ENCODE measurements at regions not wholly inside any gene's neighbourhood (a gene's known extent, or its start where the extent isn't known, plus 50 kb on each side); places are given as distances from the start of the nearest gene placed in this dataset.

DNA sequence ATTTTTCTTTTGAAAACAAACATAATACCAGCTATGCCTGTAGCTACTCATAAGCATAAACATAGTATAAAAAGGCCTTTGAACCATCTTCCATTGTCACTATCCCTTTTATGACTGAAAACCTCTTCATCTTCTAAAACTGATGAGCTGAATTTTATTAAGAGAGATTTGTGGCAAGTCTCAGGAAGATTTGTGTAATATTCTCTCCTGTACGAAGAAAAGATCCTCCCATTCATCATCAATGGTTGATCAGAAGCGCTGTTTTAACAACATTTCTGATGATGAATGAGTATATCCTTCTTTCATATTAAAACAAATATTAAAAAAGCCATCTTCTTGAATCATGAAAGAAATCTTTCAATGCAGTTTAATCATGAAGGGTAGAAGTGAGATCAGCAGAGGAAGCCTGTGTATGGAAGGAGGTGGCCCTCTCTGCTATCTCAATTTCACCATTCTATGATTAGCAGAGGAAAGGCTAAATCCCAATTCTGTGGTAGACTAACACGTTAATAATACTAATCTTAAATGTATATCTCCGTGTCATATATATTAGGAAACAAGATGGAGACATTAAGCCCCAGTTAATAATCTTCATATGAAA is 430.2 kb downstream of the FRK start:
- H3K27me3 Mint-ChIP-seq (ENCODE audit: low read depth in 3 of 3): no peaks in the 10 kb centered on the region
- TF ChIP-seq, protein P1, sequence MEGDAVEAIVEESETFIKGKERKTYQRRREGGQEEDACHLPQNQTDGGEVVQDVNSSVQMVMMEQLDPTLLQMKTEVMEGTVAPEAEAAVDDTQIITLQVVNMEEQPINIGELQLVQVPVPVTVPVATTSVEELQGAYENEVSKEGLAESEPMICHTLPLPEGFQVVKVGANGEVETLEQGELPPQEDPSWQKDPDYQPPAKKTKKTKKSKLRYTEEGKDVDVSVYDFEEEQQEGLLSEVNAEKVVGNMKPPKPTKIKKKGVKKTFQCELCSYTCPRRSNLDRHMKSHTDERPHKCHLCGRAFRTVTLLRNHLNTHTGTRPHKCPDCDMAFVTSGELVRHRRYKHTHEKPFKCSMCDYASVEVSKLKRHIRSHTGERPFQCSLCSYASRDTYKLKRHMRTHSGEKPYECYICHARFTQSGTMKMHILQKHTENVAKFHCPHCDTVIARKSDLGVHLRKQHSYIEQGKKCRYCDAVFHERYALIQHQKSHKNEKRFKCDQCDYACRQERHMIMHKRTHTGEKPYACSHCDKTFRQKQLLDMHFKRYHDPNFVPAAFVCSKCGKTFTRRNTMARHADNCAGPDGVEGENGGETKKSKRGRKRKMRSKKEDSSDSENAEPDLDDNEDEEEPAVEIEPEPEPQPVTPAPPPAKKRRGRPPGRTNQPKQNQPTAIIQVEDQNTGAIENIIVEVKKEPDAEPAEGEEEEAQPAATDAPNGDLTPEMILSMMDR (IDR thresholded peaks at IDR 0.05): no peak
- H4K20me1 ChIP-seq (ENCODE audit: insufficient read depth, low read length): no peaks in the 10 kb centered on the region
- no peak overlapping the region for H3K9ac ChIP-seq (ENCODE audit: insufficient read depth, low read length, poor library complexity, severe bottlenecking)
- no peak overlapping the region for H3K27ac ChIP-seq (ENCODE audit: low read depth in 1 of 2, low read length in 2 of 2)
- no peaks in the 10 kb centered on the region for H3K27me3 ChIP-seq (ENCODE audit: control insufficient read depth in 2 of 2, insufficient read depth in 2 of 2, low read length in 2 of 2)
- H3K36me3 Mint-ChIP-seq: no peaks in the 10 kb centered on the region
- no peak overlapping the region for H3K4me3 ChIP-seq (replicated peaks in 1 of 3; ENCODE audit: low read depth in 2 of 3, low read length in 3 of 3)
- no peaks in the 10 kb centered on the region for H3K4me1 ChIP-seq (ENCODE audit: control insufficient read depth in 1 of 2, insufficient read depth in 2 of 2, low read length in 2 of 2)
- H3K36me3 ChIP-seq (replicated peaks in 1 of 2; ENCODE audit: control insufficient read depth in 1 of 2, insufficient read depth in 2 of 2, low read length in 2 of 2): no peaks in the 10 kb centered on the region
- no peaks in the 10 kb centered on the region for H3K79me2 ChIP-seq (ENCODE audit: insufficient read depth, low read length)
- WGBS (ENCODE audit: insufficient coverage): no CpG with 5 or more reads among the region's 4 CpGs
- H3K4me3 Mint-ChIP-seq: no peak overlapping the region
- intact Hi-C loops (cut with micrococcal nuclease): no loop called here
- H3K9me3 ChIP-seq (replicated peaks in 1 of 2; ENCODE audit: control insufficient read depth in 1 of 2, insufficient read depth in 1 of 2, low read length in 2 of 2): no peaks in the 10 kb centered on the region
- H3K4me2 ChIP-seq (replicated peaks; ENCODE audit: extremely low read depth, low read length, poor library complexity, severe bottlenecking): no peak overlapping the region
- no peak for DNase-seq
- H3K27ac Mint-ChIP-seq: no peak overlapping the region
- no peaks in the 10 kb centered on the region for H3K4me1 Mint-ChIP-seq
- H2AFZ ChIP-seq (ENCODE audit: insufficient read depth, low read depth, low read length, poor library complexity, severe bottlenecking): no peak overlapping the region
- peaks cover 0 to 3% (median 0%) of the 10 kb centered on the region in 7 donors for H3K9me3 Mint-ChIP-seq

DNA sequence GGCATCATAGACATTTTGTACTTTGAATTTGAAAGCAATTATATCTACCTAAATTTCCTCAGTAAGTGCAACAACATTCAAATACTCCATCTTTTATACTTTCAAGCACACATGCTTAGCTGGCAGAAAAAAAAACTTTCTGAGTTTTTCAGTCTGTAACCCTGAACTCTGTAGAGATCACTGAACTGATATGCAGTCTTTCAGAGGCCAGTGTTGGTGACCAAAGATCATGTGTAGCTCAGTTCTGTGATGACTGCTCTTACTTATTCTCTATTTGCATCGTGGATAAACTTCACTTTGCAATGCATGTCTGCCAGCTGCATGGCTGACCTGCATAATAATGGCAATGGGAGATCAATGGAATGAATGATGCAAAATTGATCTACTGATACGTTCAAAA is 431.3 kb downstream of the FRK start:
- H3K36me3 ChIP-seq (replicated peaks in 1 of 2; ENCODE audit: control insufficient read depth in 1 of 2, insufficient read depth in 2 of 2, low read length in 2 of 2): no peaks in the 10 kb centered on the region
- no peak overlapping the region for H3K9ac ChIP-seq (ENCODE audit: insufficient read depth, low read length, poor library complexity, severe bottlenecking)
- H3K4me2 ChIP-seq (replicated peaks; ENCODE audit: extremely low read depth, low read length, poor library complexity, severe bottlenecking): no peak overlapping the region
- H2AFZ ChIP-seq (ENCODE audit: insufficient read depth, low read depth, low read length, poor library complexity, severe bottlenecking): no peak overlapping the region
- no peaks in the 10 kb centered on the region for H4K20me1 ChIP-seq (ENCODE audit: insufficient read depth, low read length)
- Mint-ChIP-seq H3K36me3 (no peaks in the 10 kb centered on the region), H3K4me1 (no peaks in the 10 kb centered on the region), H3K9me3 (peaks cover 0 to 3% (median 0%) of the 10 kb centered on the region in 7 donors), H3K27me3 (ENCODE audit: low read depth in 3 of 3) (no peaks in the 10 kb centered on the region), H3K27ac (no peak overlapping the region), H3K4me3 (no peak overlapping the region)
- H3K4me1 ChIP-seq (ENCODE audit: control insufficient read depth in 1 of 2, insufficient read depth in 2 of 2, low read length in 2 of 2): no peaks in the 10 kb centered on the region
- H3K79me2 ChIP-seq (ENCODE audit: insufficient read depth, low read length): no peaks in the 10 kb centered on the region
- no peaks in the 10 kb centered on the region for H3K27me3 ChIP-seq (ENCODE audit: control insufficient read depth in 2 of 2, insufficient read depth in 2 of 2, low read length in 2 of 2)
- WGBS (ENCODE audit: insufficient coverage): no CpG with 5 or more reads among the region's 2 CpGs
- no peak overlapping the region for H3K4me3 ChIP-seq (replicated peaks in 1 of 3; ENCODE audit: low read depth in 2 of 3, low read length in 3 of 3)
- no peaks in the 10 kb centered on the region for H3K9me3 ChIP-seq (replicated peaks in 1 of 2; ENCODE audit: control insufficient read depth in 1 of 2, insufficient read depth in 1 of 2, low read length in 2 of 2)
- H3K27ac ChIP-seq (ENCODE audit: low read depth in 1 of 2, low read length in 2 of 2): no peak overlapping the region
- TF ChIP-seq, protein P1 (IDR thresholded peaks at IDR 0.05): no peak
- DNase-seq: no peak
- intact Hi-C loops (cut with micrococcal nuclease): no loop called here
